ENCODE measurements at regions not wholly inside any gene's neighbourhood (a gene's known extent, or its start where the extent isn't known, plus 50 kb on each side); places are given as distances from the start of the nearest gene placed in this dataset.

- DNase-seq: no peak
These were observed 237.7 kb upstream of the KLF4 start for GRCh38 chr9:107727086-107727780.

GRCh38 chr9:107723015-107723414 lies 233.4 kb upstream of the KLF4 start:
- DNase-seq: no peak

GRCh38 chr9:107721705-107722245 lies 232.2 kb upstream of the KLF4 start:
- no peak for DNase-seq

GRCh38 chr9:107720501-107720900 lies 230.9 kb upstream of the KLF4 start:
- DNase-seq: no peak

- DNase-seq: no peak
These were observed 228.2 kb upstream of the KLF4 start for GRCh38 chr9:107717529-107718314.

- DNase-seq: no peak
These were observed 226.2 kb upstream of the KLF4 start for GRCh38 chr9:107715740-107716139.

- DNase-seq: no peak
These were observed 223.9 kb upstream of the KLF4 start for GRCh38 chr9:107713470-107713869.

GRCh38 chr9:107712390-107712789 lies 222.8 kb upstream of the KLF4 start:
- DNase-seq: no peak

GRCh38 chr9:107711542-107711941 lies 222.0 kb upstream of the KLF4 start:
- no peak for DNase-seq

GRCh38 chr9:107710953-107711352 lies 221.4 kb upstream of the KLF4 start:
- DNase-seq: no peak

- DNase-seq: no peak
These were observed 221.0 kb upstream of the KLF4 start for GRCh38 chr9:107710546-107710945.

- no peak for DNase-seq
These were observed 219.2 kb upstream of the KLF4 start for GRCh38 chr9:107708791-107709190.

GRCh38 chr9:107707915-107708441 lies 218.4 kb upstream of the KLF4 start:
- no peak for DNase-seq

- no peak for DNase-seq
These were observed 217.9 kb upstream of the KLF4 start for GRCh38 chr9:107707428-107707837.

- DNase-seq: no peak
These were observed 217.3 kb upstream of the KLF4 start for GRCh38 chr9:107706701-107707427.

- DNase-seq: no peak
These were observed 216.0 kb upstream of the KLF4 start for GRCh38 chr9:107705521-107705920.

GRCh38 chr9:107704774-107705173 lies 215.2 kb upstream of the KLF4 start:
- DNase-seq: no peak

- no peak for DNase-seq
These were observed 214.1 kb upstream of the KLF4 start for GRCh38 chr9:107703651-107704050.

GRCh38 chr9:107700847-107701246 lies 211.3 kb upstream of the KLF4 start:
- no peak for DNase-seq

GRCh38 chr9:107699231-107699630 lies 209.7 kb upstream of the KLF4 start:
- no peak for DNase-seq

GRCh38 chr9:107698779-107699178 lies 209.2 kb upstream of the KLF4 start:
- no peak for DNase-seq

GRCh38 chr9:107696302-107696701 lies 206.7 kb upstream of the KLF4 start:
- DNase-seq: no peak

GRCh38 chr9:107694390-107694789 lies 204.8 kb upstream of the KLF4 start:
- no peak for DNase-seq

All from NCI-H2107 (cell line).